Gastrocnemius medialis (tissue), 4 donors: ENCODE measurements at regions not wholly inside any gene's neighbourhood (a gene's known extent, or its start where the extent isn't known, plus 50 kb on each side); places are given as distances from the start of the nearest gene placed in this dataset.

ENCODE experiments used
- POLR2A ChIP-seq, 2 donors: fragments of 450-650 bp; IDR thresholded peaks; one replicate each; pipeline ENCODE4 v1.6.1; 2017; ENCODE audit warnings: antibody characterized with exemption in 2 of 2, mild to moderate bottlenecking in 2 of 2, moderate library complexity in 2 of 2
- TF ChIP-seq, protein P1 (sequence below), 5 experiments: fragments of 450-650 bp in 3 of 5; fragments of 200-600 bp in 2 of 5; sonication (generic) in 2 of 5; IDR thresholded peaks in 4 of 5; conservative IDR thresholded peaks in 1 of 5; 1 replicate in 4 of 5; 2 replicates in 1 of 5; pipeline ENCODE4 v1.5.1; 2016 to 2019; ENCODE audit warnings: antibody characterized with exemption in 5 of 5, mild to moderate bottlenecking in 3 of 5, moderate library complexity in 3 of 5

DNA sequence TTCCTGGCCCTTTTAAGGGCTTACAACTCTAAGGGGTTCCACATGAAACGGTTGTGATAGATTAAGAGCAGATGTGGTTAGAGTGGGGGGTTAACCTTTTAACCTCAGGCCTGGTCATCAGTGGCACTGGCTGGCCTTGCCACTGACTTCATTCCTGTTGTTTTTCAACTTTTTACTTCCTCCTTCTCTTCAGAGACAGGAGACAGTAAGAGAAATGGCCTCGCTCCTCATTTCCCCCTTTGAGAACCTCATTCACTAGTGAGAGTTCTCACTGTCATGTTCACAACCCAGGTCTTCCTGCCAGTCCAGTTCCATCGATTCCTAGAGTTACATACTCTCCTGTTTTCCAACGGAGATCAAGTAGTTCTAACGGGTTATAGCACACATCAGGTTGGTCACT lies 101.6 kb upstream of the SLC1A4 start:
- TF ChIP-seq, protein P1, sequence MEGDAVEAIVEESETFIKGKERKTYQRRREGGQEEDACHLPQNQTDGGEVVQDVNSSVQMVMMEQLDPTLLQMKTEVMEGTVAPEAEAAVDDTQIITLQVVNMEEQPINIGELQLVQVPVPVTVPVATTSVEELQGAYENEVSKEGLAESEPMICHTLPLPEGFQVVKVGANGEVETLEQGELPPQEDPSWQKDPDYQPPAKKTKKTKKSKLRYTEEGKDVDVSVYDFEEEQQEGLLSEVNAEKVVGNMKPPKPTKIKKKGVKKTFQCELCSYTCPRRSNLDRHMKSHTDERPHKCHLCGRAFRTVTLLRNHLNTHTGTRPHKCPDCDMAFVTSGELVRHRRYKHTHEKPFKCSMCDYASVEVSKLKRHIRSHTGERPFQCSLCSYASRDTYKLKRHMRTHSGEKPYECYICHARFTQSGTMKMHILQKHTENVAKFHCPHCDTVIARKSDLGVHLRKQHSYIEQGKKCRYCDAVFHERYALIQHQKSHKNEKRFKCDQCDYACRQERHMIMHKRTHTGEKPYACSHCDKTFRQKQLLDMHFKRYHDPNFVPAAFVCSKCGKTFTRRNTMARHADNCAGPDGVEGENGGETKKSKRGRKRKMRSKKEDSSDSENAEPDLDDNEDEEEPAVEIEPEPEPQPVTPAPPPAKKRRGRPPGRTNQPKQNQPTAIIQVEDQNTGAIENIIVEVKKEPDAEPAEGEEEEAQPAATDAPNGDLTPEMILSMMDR (IDR thresholded peaks at IDR 0.05 in 4 of 5, conservative IDR thresholded peaks at IDR 0.05 in 1 of 5) = no peak
- no peak for TF ChIP-seq POLR2A (IDR thresholded peaks at IDR 0.05)
